WTC11 (cell line): ENCODE measurements at regions not wholly inside any gene's neighbourhood (a gene's known extent, or its start where the extent isn't known, plus 50 kb on each side); places are given as distances from the start of the nearest gene placed in this dataset.

Experiments
- ATAC-seq: fragments of 200-7000 bp; cut with Tn5 transposase; 2 replicates; pipeline ENCODE4 v1.10.0; 2021; ENCODE audit warnings: mild to moderate bottlenecking, moderate library complexity
- CTCF ChIA-PET: fragments of 300-600 bp; sonication (Branson Sonifier 250); formaldehyde crosslinking; loops from one replicate; lab custom pipeline; 2021; ENCODE audit warnings: antibody characterized with exemption; lab: Charles Lee
- POLR2A ChIA-PET: fragments of 350-600 bp; sonication (Branson Sonifier 250); formaldehyde crosslinking; loops from one replicate; lab custom pipeline; 2021; ENCODE audit warnings: antibody characterized with exemption; lab: Charles Lee
- DNase-seq: peaks from one replicate; pipeline ENCODE4 v3.0.0; 2021; ENCODE audit warnings: low spot score
- H3K27ac Mint-ChIP-seq: 2 replicates; pipeline ENCODE4 v1.8.0; 2021; ENCODE audit warnings: mixed read lengths
- H3K27me3 Mint-ChIP-seq: 2 replicates; pipeline ENCODE4 v1.8.0; 2021; ENCODE audit warnings: low read depth, mild to moderate bottlenecking, moderate library complexity, mixed read lengths
- H3K36me3 Mint-ChIP-seq: 2 replicates; pipeline ENCODE4 v1.8.0; 2021; ENCODE audit warnings: mixed read lengths
- H3K4me1 Mint-ChIP-seq: 2 replicates; pipeline ENCODE4 v1.8.0; 2022; ENCODE audit warnings: mixed read lengths
- H3K4me3 Mint-ChIP-seq: 2 replicates; pipeline ENCODE4 v1.8.0; 2021; ENCODE audit warnings: mild to moderate bottlenecking, moderate library complexity, mixed read lengths
- H3K9me3 Mint-ChIP-seq: 2 replicates; pipeline ENCODE4 v1.8.0; 2021; ENCODE audit warnings: mixed read lengths
- EMX1 ChIP-seq: fragments of 250-450 bp; sonication (Bioruptor Pico); IDR thresholded peaks from 2 replicates; pipeline ENCODE4 v1.8.0; 2021; ENCODE audit warnings: mild to moderate bottlenecking
- IRF1 ChIP-seq: sonication (generic); formaldehyde crosslinking; IDR thresholded peaks from 2 replicates; pipeline ENCODE4 v1.8.0; 2023; ENCODE audit warnings: missing genetic modification reagents
- PRDM15 ChIP-seq: sonication (generic); formaldehyde crosslinking; IDR thresholded peaks from 2 replicates; pipeline ENCODE4 v1.8.0; 2022; ENCODE audit warnings: missing genetic modification reagents
- SMAD3 ChIP-seq: sonication (generic); formaldehyde crosslinking; IDR thresholded peaks from 2 replicates; pipeline ENCODE4 v1.8.0; 2022; ENCODE audit warnings: missing genetic modification reagents, mild to moderate bottlenecking, borderline replicate concordance
- USF1 ChIP-seq: sonication (generic); formaldehyde crosslinking; IDR thresholded peaks from 2 replicates; pipeline ENCODE4 v1.8.0; 2022; ENCODE audit warnings: mild to moderate bottlenecking, missing genetic modification reagents
- USF2 ChIP-seq: sonication (generic); formaldehyde crosslinking; IDR thresholded peaks from 2 replicates; pipeline ENCODE4 v1.8.1; 2023; ENCODE audit warnings: mild to moderate bottlenecking, missing genetic modification reagents, moderate library complexity
- ZNF121 ChIP-seq: sonication (generic); formaldehyde crosslinking; IDR thresholded peaks from 2 replicates; pipeline ENCODE4 v1.8.0; 2023; ENCODE audit warnings: missing genetic modification reagents
- ZNF396 ChIP-seq: fragments of 250-450 bp; sonication (Bioruptor Pico); IDR thresholded peaks from 2 replicates; pipeline ENCODE4 v1.8.0; 2021; ENCODE audit warnings: mild to moderate bottlenecking, moderate library complexity, borderline replicate concordance
- ZNF416 ChIP-seq: fragments of 250-450 bp; sonication (Bioruptor Pico); IDR thresholded peaks from 2 replicates; pipeline ENCODE4 v1.9.0; 2021; ENCODE audit warnings: mild to moderate bottlenecking, inconsistent platforms
- ZNF532 ChIP-seq: fragments of 250-450 bp; sonication (Bioruptor Pico); IDR thresholded peaks from 2 replicates; pipeline ENCODE4 v1.9.0; 2021; ENCODE audit warnings: mild to moderate bottlenecking, borderline replicate concordance
- TF ChIP-seq, protein P1 (sequence below): fragments of 200-600 bp; IDR thresholded peaks from 2 replicates; pipeline ENCODE4 v1.8.0; 2022; ENCODE audit warnings: antibody characterized with exemption
- TF ChIP-seq, protein P2 (sequence below): sonication (generic); formaldehyde crosslinking; IDR thresholded peaks from 2 replicates; pipeline ENCODE4 v1.8.0; 2023; ENCODE audit warnings: mild to moderate bottlenecking, missing genetic modification reagents
- TF ChIP-seq, protein P3 (sequence below): sonication (generic); formaldehyde crosslinking; IDR thresholded peaks from 2 replicates; pipeline ENCODE4 v1.8.0; 2022; ENCODE audit warnings: mild to moderate bottlenecking, missing genetic modification reagents

- TF ChIP-seq USF2 = no peak
- TF ChIP-seq EMX1 = no peak
Measured at GRCh38 chr18:68262690-68263294, 452.1 kb downstream of the TMX3 start (continued).

DNA sequence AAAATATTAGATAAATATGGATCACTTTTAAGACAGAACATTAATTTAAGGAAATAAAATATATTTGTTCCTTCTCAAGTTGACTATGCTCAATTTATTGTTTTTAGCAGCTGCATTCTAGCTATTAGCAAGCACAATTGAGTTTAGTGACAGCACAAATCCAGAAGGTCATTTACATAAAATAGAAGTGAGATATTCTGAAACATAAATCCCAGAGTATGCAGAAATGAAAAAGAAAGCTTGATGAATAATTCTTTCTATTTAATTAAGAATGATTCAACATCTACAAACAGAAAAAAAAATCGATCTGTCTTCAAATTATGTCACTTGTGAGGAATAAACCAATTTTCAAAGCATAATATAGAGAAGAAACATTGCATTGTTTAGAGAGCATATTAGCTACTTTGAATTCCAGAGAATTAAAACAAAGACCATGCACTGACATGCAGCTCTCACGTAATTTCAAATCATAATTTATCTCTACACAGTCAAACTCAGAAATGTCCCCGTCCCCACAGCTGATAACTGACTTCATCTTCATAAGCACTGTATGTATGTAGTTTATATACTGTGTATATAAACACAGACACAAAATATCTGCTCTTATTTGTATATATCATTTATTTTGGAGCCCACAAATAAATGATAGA is 458.4 kb downstream of the TMX3 start:
- no peak overlapping the region for H3K4me3 Mint-ChIP-seq
- H3K27ac Mint-ChIP-seq = no peak overlapping the region
- no peak for ATAC-seq
- no peaks in the 10 kb centered on the region for H3K27me3 Mint-ChIP-seq
- no peaks in the 10 kb centered on the region for H3K4me1 Mint-ChIP-seq
- DNase-seq = no peak
- no peak for TF ChIP-seq ZNF416 (CRISPR knock-in tag)
- TF ChIP-seq ZNF532 (CRISPR knock-in tag) = no peak
- no peak for TF ChIP-seq IRF1 (CRISPR knock-in tag)
- TF ChIP-seq PRDM15 (CRISPR knock-in tag) = no peak
- TF ChIP-seq, protein P1, sequence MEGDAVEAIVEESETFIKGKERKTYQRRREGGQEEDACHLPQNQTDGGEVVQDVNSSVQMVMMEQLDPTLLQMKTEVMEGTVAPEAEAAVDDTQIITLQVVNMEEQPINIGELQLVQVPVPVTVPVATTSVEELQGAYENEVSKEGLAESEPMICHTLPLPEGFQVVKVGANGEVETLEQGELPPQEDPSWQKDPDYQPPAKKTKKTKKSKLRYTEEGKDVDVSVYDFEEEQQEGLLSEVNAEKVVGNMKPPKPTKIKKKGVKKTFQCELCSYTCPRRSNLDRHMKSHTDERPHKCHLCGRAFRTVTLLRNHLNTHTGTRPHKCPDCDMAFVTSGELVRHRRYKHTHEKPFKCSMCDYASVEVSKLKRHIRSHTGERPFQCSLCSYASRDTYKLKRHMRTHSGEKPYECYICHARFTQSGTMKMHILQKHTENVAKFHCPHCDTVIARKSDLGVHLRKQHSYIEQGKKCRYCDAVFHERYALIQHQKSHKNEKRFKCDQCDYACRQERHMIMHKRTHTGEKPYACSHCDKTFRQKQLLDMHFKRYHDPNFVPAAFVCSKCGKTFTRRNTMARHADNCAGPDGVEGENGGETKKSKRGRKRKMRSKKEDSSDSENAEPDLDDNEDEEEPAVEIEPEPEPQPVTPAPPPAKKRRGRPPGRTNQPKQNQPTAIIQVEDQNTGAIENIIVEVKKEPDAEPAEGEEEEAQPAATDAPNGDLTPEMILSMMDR = no peak
- TF ChIP-seq ZNF396 (CRISPR knock-in tag) = no peak
- no peak for TF ChIP-seq USF1 (CRISPR knock-in tag)
- no peak for TF ChIP-seq SMAD3
- TF ChIP-seq, protein P2, sequence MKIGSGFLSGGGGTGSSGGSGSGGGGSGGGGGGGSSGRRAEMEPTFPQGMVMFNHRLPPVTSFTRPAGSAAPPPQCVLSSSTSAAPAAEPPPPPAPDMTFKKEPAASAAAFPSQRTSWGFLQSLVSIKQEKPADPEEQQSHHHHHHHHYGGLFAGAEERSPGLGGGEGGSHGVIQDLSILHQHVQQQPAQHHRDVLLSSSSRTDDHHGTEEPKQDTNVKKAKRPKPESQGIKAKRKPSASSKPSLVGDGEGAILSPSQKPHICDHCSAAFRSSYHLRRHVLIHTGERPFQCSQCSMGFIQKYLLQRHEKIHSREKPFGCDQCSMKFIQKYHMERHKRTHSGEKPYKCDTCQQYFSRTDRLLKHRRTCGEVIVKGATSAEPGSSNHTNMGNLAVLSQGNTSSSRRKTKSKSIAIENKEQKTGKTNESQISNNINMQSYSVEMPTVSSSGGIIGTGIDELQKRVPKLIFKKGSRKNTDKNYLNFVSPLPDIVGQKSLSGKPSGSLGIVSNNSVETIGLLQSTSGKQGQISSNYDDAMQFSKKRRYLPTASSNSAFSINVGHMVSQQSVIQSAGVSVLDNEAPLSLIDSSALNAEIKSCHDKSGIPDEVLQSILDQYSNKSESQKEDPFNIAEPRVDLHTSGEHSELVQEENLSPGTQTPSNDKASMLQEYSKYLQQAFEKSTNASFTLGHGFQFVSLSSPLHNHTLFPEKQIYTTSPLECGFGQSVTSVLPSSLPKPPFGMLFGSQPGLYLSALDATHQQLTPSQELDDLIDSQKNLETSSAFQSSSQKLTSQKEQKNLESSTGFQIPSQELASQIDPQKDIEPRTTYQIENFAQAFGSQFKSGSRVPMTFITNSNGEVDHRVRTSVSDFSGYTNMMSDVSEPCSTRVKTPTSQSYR (CRISPR knock-in tag) = no peak
- TF ChIP-seq, protein P3, sequence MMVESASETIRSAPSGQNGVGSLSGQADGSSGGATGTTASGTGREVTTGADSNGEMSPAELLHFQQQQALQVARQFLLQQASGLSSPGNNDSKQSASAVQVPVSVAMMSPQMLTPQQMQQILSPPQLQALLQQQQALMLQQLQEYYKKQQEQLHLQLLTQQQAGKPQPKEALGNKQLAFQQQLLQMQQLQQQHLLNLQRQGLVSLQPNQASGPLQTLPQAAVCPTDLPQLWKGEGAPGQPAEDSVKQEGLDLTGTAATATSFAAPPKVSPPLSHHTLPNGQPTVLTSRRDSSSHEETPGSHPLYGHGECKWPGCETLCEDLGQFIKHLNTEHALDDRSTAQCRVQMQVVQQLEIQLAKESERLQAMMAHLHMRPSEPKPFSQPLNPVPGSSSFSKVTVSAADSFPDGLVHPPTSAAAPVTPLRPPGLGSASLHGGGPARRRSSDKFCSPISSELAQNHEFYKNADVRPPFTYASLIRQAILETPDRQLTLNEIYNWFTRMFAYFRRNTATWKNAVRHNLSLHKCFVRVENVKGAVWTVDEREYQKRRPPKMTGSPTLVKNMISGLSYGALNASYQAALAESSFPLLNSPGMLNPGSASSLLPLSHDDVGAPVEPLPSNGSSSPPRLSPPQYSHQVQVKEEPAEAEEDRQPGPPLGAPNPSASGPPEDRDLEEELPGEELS (CRISPR knock-in tag) = no peak
- TF ChIP-seq ZNF121 (CRISPR knock-in tag) = no peak
- ChIA-PET POLR2A (no interaction called here), CTCF (no interaction called here)
- H3K36me3 Mint-ChIP-seq = no peaks in the 10 kb centered on the region
- H3K9me3 Mint-ChIP-seq = peaks cover 3% of the 10 kb centered on the region; the same call in 1 of the 2 replicates
